GM21576 (cell line): ENCODE measurements at regions not wholly inside any gene's neighbourhood (a gene's known extent, or its start where the extent isn't known, plus 50 kb on each side); places are given as distances from the start of the nearest gene placed in this dataset.
A peak's percentile ranks its signal among the peaks of the same experiment; 100 is the strongest.

ENCODE experiments used
- ATAC-seq: cut with Tn5 transposase; IDR thresholded peaks from one replicate; pipeline ENCODE4 v1.9.1; 2021; ENCODE audit warnings: mild to moderate bottlenecking, moderate library complexity; ENCODE audit not compliant: unreplicated experiment

DNA sequence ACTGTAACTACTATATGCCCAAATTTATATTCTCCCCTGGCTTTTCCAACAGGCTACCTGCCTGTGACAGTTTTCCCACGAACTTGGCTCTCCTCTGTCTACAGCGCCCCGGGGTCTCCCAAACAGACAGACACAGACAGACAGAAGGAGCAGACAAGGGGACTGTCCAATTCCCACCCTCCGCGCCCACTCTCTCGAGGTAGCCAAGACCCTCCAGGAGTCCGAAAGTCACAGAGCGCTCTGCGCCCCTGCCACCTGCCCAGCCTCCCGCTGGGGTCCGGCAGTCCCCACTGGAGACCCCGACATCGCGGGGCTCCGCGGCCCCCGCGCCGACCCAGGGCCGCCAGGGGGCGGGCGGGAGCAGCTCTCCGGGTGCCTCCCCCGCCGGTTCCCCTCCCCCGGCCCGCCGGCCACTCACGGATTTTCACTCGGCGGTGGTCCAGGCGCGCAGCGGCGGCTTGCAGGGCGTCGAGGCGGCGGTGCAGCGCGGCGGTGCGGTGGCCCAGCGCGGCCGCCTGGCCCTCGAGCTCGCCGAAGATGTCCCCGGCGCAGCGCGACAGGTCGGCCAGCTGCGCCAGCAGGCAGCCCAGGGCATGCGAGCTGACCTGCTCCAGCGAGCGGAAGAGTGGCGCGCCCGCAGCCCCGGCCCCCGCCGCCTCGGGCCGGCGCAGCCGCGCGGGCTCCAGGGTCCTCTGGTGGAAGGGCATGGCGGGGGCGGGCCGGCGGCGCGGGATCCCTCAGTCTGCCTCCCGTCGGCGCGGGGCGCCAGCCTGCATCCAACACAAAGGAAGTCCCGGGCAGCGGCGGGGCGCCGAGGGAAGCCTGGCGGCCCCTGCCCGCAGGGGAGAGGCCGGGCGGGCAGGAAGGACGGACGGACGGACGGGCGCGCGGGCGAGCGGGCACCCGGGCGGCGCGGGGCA lies 81.3 kb upstream of the CCDC28A start:
- ATAC-seq = peak; percentile 61

DNA sequence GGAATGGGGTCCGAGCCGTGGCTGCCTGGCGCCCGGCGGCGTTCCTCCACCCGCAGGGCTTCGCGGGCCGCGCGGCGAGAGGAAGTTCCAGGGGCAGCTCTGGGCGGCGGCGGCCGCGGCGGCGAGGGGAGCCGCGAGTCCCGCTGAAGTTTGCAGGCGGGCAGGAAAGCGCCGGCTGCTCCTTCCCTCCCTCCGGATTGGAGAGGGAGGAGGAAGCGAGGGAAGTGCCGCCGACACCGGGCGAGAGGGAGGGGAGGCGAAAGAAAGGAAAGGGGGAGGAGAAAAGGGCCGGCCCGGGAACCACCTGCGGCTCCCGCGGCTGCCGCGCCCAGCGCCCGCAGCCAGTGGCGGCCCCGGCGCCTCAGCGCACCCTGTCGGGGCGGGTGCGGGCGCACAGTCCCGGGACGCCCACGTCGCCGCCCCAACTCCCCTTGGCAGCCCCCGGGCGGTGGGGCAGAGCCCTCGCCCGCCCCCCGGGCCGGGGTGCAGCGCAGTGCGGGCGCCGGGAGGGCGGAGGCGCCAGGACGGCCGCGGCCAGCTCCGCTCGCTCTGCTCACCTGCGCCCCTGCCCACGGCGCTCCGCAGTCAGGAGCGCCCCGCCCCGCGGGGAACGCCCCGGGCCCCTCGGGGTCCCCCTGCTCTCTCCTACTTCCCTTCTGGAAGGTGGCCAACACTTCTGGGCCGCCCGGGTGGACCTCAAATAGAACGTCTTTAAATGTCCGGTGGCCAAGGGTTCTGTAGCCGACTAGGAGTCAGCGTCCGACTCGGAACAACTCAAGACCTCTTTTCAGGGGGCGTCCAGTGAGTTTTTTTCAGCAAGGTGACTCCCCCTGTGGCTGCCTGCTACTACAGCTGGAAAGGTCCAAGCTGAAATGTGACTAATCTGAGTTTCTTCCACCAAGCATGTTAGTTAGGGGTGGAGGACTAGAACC lies 80.3 kb upstream of the CCDC28A start:
- ATAC-seq = peak; percentile 53

- ATAC-seq = no peak
Observed at GRCh38 chr6:138695193-138695592, 78.4 kb upstream of the CCDC28A start.

DNA sequence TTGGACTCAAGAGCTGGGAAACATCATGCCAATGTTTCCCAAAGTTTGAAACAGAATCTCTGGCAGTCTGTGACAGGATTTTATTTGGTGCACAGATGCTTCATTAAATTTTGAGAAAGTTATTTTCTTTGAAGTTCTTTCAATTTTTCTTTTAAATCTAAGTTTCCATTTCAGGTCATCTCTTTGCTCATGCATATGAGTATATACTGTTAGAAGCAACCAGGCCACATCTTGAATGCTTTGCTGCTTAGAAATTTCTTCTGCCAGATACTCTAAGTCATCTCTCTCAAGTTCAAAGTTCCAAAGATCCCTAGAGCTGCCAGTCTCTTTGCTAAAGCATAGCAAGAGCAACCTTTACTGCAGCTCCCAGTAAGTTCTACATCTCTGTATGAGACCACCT lies 59.1 kb upstream of the CCDC28A start:
- ATAC-seq = no peak

- no peak for ATAC-seq
Observed at GRCh38 chr6:138716013-138716412, 57.6 kb upstream of the CCDC28A start.

DNA sequence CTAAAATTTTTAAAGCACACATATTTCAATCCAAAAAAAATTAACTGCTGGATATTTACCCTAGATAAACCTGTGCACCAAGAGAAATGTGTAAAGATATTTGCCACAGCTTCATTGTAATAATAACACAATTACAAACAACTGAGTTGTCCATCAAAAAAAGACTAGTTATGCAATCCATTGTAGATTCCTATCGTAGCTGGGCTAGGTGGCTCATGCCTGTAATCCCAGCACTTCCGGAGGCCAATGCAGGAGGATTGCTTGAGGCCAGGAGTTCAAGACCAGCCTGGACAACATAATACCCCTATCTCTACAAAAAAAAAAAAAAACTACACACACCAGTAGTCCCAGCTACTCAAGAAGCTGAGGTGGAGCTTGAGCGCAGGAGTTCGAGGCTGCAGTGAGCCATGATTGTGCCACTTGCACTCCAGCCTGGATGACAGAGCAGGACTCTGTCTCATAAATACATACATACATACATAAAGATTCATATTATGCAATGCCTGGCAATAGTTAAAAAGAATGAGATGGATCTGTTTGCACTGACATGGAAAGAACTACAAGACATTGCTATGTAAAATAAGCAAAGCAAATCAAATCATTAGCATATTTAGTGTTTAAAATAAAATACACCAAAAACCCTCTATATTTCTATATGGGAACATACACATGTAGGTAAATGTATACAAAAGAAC lies 56.5 kb upstream of the CCDC28A start:
- no peak for ATAC-seq

DNA sequence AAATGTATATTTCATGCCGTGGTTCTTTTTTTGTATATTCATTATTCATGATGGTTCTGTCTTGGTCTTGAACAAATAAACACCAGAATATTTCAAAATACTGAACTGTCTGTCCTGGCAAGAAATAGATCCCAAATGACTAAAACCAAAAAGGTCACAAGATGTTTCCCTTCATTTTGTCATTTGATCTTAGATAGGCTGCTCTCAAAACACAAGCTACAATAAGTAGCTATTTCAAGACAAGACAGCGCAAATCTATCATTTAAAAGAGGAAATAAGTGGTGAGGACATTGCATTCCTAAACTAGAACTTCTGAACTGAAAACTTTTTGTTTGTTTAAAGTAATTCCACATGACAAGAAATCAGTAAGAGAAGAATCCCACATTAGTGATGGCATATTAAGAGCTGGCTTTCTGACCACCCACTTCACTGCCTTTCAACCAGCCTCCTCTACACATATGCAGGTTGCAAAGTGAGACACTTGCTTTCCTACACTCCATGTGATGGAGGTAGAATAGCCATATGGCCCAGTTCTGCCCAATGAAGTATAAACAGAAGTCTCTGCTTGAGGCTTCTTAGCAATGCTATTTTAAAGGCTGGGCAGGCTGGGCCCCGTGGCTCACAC lies 54.4 kb upstream of the CCDC28A start:
- no peak for ATAC-seq

DNA sequence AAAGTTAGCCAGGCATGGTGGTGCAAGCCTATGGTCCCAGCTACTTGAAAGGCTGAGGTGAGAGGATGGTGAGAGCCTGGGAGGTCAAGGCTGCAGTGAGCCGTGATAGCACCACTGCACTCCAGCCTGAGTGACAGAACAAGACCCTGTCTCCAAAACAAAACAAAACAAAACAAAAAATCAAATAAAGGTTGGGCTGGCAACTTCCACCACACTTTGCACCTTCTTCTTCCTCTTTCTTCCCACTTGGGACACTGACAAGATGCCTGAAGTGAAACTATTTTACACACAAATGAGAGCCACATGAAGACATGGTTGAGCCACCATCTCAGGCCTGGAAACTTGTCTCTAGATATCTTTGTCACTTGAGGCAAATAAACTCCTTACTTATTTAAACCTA lies 53.8 kb upstream of the CCDC28A start:
- ATAC-seq = no peak

DNA sequence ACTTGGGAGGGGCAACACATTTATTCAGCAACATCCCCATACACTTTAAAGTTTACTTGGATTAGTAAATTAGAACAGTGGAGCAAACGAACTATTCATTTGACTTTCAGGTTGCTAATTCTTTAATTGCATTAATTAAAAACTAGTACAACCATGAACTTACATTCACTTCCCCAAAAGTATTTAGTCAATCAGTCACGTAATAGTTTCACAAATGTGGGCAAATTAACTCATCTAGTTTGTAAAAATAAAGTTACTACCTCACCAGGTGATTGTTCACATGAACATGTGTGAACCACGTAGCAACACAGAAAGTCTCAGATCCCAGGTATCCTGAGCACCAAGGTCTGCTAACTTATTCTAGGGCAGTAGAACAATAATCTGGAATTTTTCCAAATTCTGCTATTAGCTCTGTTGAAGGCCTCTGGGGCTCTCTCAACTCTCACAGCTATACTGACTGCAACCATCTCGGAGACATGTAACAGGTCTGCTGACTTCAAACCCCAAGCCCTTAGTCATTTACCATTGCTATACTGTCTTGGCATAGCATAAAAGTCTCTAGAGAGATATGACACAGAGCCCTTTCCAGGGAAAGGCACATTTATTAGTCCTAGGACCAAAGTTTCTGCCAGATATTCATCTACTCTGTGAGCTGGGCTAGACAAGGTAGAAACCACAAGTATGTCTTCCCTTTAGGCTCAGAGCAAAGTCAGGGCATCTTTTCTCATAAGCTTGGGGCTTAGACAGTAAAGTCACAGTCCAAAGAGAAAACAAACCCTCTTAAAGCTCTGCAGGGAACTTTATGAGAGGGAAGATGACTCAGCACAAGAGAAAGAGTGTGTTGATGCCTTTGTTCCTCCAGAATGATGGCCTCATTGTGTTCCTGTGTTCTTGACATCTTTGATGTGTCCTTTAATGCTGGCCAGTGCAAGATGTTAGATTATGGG lies 50.9 kb upstream of the CCDC28A start:
- ATAC-seq = no peak
